Activated gamma-delta T cell treated with Interleukin-2 at 50 U/mL for 16 hours (primary cell): ENCODE measurements at regions not wholly inside any gene's neighbourhood (a gene's known extent, or its start where the extent isn't known, plus 50 kb on each side); places are given as distances from the start of the nearest gene placed in this dataset.

Experiments used
- DNase-seq: peaks from one replicate; pipeline ENCODE4 v3.0.0-alpha.2; 2020

DNA sequence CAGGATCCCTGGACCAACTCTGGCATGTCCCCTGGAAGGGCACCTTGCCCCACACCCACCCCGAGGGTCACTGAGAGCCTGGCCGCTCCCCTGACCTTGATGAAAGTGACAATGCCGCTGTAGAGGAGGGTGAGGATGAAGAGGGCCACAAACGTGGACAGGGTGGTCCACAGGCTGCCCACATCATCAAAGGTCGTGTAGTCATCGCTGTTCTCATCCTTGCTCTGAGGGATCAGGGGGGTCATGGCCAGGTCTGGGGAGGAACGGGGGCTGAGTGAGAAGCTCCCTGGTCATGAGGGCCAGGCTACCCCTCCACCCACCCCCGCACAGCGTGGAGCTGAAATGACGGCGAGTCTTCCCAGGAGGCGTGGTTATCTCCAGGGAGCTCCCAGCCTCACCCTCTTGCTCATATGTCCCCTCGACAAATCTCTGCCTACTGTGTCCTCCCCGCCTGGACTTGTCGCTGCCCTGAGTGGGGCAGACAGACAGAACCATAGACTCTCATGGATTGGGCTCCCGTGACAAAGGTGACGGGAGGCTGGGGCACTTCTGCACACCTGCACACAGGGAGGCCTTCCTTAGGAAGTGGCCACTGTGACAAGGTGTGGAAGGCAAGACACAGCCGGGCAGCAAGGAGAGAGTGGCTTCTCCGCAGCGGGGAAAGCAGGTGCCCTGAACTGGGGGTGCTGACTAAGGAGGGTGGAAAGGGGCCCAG lies 311.1 kb downstream of the TMEM121 start:
- DNase-seq: no peak

DNA sequence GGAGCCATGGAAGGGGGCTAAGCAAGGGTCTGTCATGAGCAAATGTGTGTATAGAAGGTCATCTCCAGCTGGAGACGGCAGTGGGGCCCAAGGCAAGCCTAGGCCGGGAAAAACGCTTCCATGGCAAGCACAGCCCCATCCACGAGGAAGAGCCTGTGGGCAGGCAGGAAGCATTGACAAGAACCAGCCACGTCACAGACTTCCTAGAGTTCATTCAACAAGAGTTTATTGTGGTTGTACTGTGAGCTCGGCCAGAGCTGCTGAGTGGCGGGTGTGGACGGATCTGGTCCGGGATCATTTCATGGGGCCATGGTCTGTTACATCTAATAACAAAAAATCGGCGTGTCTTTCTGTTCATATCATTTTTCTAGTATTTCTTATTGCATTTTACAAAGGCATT lies 311.7 kb downstream of the TMEM121 start:
- DNase-seq: no peak

DNA sequence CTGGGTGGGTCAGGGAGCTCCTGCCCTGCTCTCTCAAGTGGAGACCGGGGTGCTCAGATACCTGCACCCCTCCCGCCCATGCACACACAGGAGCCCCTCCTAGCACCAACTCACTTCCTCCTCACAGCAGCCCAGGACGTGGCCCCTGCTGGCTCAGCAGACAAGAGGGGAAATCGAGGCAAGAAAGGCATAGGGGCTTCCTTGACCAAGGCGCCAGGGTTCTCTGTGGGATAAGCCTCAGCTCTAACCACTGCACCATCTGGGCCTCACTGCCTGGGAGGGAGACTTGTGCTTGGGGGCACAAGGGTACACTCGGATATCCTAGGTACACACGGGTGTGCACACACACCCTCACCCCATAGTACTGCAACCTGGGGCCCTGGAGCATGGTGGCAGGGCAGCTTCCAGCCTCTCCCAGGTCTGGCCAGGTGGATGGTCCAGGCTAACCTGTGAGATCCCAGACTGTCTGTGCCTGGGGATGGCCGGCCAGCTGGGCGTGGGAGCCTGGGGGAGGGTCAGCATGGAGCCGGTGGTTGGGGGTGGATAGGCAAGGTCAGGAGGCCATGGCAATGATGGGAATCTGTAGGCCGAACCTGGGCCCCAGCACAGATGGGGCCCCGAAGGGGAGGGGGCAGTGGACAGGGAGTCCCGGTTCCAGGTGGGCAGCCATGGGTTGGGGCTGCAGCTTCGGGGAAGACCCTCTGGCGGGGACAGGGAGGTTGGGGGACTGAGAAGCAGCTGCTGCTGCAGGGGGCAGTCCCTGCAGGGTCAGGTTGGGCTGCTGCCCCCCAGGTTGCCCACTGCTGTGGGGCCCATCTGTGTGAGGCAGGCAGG lies 312.4 kb downstream of the TMEM121 start:
- no peak for DNase-seq

DNA sequence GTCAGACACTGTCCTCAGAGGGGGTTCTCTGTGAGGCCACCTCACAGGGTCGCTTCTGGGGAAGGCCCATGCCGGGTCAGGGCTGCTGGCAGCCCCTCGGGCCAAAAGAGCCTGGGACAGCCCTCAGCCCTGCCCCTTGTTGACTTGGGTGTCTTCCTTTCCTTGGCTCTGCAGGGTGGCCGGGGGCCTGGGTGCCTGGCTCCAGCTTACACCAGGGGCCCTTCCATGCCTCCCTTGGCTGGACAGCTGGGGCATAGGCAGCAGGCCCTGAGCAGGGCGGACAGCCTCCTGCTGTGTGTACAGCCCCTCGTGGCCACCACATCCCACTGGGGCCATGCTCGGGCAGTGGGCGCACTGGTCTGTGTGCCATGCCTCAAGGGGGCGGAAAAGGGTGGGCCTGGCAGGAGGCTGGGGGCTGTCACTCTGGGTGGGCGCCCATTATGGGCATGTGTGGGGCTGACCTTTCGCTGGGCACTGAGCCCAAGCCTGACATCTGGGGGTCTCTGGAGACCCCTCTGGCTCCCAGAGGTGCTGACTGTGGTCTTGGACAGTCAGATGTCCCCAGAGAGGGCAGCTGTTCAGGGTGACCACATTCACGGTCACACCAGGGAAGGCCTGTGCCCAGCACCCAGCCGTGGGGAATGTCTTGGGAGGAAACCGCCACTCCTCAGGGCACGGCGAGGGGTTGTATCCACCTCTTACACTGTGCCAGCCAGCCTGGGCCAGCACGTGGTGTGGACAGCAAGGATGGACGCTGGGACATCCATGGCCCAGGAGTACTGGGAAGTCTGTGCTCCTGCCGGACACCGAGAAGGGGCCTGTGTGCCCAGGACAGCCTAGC lies 313.3 kb downstream of the TMEM121 start:
- DNase-seq: no peak

DNA sequence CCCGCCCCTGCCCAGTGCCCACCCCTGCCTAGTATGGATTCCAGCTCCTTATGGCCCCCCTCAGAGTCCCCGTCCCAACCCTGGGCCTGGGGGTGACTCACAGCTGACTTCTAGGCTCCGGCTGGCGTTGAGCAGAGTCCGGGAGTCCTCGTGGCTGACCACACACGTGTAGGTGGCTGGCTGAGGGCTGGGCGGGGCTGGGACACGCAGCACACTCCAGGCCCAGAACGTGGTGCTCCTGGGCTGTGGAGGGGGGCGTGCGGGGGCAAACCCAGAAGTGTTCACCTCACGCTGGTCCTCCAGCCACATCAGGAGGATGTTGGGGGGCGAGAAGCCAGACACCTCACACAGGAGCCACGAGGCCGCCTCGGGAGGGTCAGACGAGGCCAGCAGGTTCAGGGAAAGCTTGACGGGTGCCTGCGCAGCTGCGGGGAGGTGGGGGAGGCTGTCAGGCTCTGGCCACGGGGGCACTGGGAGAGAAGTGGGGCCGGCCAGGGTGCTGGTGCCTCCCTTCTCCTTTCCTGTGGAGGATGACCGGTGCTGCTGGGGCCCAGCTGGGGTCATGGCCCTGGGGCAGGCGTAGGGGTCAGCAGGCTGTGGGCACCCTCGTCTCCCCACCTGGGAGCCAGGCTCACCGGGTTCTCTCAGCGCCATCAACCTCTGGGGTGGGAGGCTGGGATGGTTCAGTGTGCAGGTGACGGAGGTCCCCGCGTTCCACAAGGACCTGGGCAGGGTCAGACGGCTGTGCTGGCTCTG lies 314.1 kb downstream of the TMEM121 start:
- DNase-seq: no peak

DNA sequence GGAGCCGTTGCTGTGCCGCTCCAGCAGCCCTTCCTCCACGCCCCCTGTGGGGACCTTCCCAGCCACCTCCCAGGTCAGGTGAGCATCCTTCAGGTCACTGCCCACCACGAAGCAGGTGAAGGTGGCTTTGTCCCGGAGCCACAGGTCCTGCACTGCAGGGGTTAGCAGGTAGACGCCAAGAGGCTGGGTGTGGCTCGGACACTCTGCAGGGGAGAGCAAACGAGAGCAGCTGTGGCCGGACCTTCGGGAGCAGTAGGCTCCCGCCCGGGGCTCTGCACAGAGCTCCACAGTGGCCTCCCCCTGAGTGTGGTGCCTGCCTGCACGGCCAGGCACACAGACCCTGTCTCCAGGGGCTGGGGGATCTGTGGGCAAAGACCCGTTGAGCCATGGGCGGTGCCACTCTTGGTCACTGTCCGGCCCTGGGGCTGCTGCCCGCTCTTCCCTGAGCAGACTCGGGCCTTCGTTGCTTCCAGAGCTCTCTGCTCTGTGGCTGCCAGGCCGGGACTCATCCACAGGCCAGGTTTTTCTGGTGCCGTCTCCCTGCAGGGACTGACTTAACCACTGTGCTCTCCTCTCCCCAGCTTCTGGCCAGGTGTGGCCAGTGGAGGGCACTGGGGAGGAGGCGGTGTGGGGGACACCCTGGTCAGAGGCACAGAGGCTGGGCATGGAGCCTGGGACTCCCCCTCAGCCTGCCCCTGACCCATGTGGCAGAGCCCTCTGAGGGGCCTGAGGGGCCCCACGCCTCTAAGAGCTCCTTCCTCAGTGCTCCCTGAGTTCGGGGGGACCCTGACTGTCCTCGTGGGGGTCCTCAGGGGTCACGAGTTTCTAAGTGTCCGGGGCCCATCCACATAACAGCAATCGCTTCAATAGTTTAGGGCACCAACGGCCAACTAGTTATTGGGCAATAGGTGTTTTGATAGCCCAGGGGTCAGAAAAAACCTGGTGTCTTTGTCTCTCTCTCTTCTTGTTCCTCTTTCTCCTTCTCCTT lies 314.9 kb downstream of the TMEM121 start:
- DNase-seq: no peak

DNA sequence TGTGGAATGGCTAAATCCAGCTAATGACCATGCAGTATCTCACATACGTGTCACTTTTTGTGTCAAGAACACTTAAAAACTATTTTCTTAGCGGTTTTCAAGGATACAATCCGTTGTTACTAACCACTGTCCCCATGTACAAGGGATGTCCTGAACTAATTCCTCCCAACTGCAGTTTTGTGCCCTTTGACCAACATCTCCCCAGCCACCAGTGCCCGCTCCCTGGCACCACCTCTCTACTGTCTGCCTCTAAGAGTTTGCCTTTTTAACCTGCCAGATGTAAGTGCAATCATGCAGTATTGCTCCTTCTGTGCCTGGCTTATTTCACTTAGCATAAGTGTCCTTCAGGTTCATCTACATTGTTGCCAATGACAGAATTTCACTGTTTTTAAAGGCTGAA lies 315.7 kb downstream of the TMEM121 start:
- DNase-seq: no peak

DNA sequence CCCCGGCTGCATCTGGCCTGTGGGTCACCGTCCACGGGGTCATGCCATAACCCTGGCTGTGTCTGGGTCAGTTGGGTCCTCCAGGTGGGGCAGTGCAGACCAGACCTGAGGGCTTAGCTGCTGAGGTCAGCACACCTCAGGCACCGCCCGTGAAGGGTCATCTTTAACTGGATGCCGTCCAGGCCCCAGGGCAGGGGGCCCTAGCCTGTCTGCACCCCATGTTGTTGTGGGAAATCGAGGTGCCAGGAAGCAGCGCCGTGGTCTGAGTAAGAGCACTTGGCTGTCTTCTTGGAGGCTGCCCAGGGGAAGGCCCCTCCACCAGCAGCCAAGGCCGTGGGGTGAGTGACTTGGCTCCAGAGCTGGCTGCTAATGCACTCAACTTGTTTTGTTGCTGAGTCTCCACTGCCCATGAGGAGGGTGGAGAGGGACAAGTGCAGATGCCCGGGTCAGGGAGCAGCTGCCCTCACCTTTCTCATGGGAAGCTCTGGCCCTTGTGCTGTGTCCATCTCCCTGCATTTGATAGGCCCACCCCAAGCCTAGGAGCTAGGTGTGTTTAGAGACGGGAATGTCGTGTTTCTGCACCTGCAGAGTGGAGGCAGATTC lies 317.2 kb downstream of the TMEM121 start:
- DNase-seq: no peak

DNA sequence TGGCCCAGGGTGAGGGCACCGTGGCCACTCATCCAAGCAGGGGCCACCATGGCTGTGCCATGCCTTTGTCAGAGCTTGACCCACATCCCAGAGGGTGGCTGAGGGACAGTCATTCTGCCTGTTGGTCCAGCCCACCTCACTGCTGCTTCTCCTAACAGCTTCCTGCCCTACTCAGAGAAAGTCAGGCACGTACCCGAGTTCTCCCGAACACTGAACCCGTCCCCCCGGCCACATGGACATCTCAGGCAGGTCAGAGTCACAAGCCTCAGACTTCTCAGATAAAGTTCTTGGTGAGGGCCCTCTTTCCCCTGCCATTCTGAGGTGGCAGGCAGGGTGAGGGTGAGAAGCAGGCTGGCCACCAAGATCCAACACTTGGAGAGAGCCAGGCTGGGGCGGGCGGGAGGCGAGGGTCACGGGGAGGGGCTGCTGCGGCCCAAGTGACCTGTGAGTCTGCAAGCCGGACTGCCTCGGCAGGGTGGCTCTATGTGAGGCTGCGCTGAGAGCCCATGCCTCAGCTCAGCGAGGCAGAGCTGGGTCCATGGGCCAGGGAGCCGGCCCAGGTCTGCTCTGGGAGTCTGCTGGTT lies 317.8 kb downstream of the TMEM121 start:
- DNase-seq: no peak

DNA sequence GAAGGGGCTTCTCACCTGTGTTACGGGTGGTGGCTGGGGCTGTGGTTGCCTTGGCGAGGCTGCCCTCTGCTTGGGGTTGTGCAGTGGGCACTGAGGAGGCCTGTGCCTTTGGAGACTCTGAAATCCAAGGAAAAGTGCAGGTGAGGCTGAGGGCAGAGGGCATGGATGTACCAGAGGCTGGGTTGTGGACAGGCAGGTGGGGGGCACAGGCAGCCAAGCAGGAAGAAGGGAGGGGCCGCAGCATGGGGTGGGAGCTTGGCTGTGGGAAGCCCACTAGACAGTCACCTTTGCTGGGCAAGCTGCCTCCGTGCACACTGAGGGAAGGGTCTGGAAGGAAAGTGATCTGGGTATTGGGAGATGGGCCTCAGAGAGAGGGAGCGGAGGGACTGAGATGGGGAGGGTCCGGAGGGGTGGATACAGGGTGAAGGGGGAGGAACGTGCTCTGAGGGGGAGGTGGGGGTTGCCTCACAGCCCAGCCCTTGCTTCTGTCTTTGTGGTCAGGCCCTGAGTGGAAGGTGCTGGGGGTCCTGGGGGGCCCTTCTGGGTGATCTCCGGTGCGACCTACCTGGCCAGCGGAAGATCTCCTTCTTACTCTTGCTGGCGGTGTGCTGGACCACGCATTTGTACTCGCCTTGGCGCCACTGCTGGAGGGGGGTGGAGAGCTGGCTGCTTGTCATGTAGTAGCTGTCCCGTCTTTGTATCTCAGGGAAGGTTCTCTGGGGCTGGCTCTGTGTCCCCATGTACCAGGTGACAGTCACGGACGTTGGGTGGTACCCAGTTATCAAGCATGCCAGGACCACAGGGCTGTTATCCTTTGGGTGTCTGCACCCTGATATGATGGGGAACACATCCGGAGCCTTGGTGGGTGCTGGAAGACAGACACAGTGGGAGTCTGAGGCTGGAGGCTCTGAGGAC lies 318.7 kb downstream of the TMEM121 start:
- no peak for DNase-seq

DNA sequence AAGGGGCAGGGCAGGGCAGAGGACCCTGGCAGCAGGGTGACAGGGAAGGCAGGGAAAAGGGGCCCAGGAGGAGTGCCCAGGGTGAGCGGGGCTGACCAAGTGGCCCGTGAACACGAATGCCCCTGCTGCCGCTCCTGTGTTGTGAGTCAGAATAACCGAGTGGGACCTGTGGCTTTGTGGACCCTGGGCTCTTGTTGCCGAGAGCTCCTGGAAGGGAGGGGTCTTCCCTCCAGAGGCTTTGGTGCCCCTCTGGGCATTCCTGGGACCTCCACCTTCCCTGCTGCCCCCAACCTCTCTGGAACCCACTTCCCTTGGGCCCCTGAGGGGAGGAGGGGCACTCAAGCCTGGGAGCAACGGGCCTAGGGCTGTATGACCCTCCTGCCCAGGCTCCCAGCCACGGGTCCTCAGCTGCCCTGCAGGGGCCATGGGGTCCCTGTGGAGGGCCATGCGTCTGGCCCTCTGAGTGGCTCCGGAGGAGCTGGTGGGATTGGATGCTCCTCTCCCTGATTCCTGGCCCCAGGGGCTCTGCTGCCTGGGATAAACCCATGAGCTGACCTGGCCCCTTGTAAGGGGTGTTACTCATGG lies 319.4 kb downstream of the TMEM121 start:
- DNase-seq: no peak

DNA sequence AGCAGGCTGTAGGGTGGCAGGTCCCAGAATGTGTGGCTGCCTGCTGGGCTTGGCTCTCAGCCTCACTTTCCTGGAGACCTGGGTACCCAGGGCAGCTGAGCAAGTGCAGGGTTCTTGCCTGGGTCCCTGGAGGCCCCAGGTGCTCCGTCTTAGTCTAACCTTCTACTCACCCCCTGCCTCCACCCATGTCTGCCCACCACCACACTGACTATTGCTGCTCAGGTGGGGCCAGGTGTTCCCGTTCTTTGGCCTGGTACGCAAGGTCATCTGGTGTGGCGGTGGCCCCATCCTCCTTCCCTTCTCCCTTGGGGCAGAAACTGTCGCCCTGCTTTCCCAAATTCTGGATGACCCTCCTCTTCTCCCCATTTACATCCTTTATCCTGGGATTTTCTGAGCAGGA lies 319.9 kb downstream of the TMEM121 start:
- no peak for DNase-seq

DNA sequence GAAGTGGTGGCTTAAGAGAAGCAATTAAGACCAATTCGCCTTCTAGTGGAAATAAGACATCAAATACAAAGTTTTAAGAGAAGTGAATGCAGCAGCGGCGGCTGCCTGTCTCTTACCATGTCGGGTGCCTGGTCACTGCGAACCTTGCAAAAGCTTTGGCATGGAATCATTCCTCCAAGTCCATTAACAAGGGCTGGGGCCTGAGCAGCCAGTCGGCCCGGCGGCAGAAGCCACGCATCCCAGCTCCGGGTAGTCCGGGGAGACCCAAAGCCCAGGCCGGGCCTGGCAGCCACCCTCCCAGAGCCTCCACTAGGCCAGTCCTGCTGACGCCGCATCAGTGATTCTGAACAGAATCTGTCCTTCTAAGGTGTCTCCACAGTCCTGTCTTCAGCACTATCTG lies 321.0 kb downstream of the TMEM121 start:
- no peak for DNase-seq

DNA sequence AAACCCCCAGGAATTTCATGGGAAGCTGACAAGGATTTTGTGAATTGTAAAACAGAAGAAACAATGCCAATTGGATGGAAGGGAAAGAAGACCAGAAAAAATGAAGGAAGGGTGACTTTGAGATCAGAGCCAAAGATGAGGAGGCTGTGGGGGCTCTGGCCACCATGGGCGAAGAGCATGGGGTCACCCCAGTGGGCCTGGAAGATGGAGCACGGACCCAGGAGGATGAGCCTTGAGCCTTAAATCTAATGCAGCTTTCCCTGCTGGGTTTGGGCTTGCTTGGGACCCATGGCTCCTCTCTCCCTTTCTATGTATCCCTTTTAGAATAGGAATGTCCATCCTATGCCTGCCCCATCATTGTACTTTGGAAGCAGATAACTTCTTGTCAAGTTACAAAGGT lies 322.2 kb downstream of the TMEM121 start:
- DNase-seq: no peak

DNA sequence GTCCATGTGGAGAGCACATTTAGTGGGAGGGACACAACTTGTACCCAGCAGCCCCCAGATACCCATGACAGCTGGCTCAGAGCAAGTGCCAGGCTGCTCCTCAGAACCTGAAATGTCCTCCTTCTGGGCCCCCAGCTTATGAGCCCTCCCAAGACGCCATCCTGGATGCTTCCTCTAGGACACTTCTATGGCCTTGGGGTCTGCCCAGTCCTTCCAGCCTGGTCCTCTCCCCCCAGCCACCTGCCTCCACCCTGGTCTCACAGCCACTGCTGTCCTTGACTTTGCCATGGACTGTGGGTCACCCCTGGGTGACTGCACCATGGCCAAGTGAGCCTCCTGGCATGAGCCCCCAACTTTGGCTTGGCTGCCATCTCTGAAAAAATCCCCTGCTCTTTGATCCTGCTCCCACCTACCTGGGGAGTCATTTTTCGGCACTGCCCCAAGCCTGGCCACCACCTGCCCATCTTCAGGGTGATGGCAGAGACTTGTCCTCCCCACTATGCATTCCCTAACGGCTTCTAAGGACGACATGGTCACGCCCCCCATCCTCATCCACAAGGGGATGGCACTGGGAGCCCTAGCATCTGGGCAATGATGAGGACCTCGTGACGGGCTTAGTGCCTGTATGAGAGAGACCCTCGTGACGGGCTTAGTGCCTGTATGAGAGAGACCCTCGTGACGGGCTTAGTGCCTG lies 323.7 kb downstream of the TMEM121 start:
- DNase-seq: no peak

DNA sequence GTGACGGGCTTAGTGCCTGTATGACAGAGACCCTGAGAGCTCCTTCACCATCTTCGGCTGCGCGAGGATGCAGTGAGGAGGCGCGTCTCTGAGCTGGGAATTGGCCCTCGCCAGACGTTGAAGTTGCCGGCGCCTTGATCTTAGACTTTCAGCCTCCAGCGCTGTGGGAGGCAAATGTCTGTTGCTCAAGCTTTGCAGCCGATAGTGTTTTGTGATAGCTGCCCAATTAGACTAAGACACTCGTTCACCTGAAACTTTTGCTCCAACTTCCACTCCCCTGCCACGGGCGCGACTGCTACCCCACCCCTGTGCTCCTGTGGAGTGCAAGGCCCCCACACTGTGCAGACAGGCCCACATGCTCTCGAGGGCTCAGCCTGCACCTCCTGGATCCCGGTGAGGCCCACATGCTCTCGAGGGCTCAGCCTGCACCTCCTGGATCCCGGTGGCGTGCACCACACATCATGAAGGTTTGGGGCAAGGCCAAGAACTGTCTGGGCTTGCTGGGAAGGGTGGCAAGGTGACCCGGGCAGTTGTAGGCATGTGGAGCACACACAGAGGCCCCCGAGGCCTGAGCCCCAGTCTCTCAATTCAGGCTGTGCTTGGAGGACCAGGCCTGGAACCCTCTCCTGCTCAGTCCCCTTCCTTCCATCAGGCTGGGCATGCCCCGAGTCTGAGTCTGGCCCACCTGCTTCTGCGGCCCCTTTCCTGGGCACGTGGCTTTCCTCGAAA lies 324.6 kb downstream of the TMEM121 start:
- no peak for DNase-seq

DNA sequence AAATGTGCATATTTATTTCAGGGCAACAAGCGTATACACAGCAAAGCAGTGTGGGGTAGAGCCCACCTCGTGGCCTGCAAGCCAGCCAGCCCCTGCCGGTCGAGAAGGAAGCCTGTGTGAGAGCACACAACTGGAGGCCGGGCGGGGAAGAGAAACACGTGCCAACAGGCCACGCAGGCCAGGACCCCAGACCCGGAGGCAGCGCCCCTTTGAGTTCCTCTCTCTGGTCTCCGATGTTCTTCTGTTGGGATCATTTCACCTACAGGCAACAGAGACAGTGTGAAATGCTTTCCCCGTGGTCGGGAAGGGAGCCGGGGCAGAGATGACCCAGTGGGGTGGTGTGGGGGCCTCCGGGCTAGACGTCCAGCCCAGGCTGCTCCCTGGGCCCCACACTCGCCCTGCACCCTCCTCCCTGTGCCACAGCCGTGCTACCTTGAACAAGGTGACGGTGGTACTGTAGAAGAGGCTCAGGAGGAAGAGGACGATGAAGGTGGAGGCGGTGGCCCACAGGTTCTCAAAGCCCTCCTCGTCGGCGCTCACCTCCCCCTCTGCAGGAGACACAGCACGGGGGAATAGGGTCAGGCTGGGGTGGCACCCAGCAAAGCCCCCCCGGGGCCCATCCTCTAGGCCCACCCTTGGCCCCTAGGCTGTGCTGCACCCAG lies 325.5 kb downstream of the TMEM121 start:
- DNase-seq: no peak
